Rectal smooth muscle tissue (tissue), 1 donor: ENCODE measurements at regions not wholly inside any gene's neighbourhood (a gene's known extent, or its start where the extent isn't known, plus 50 kb on each side); places are given as distances from the start of the nearest gene placed in this dataset.
"Not testable (repeated sequence)": the region's sequence is repeated elsewhere in the genome, so short reads cannot be mapped to it uniquely, and the experiment has no call there.

Experiments
- H3K27ac ChIP-seq: one replicate; pipeline ENCODE4 v1.7.0; 2013; ENCODE audit warnings: low read depth, low read length, inconsistent platforms
- H3K27me3 ChIP-seq: one replicate; pipeline ENCODE4 v1.7.0; 2013; ENCODE audit warnings: low read length; ENCODE audit not compliant: control insufficient read depth, insufficient read depth
- H3K36me3 ChIP-seq: one replicate; pipeline ENCODE4 v1.7.0; 2013; ENCODE audit warnings: low read length; ENCODE audit not compliant: control insufficient read depth, insufficient read depth
- H3K4me1 ChIP-seq: one replicate; pipeline ENCODE4 v1.7.0; 2013; ENCODE audit warnings: low read length; ENCODE audit not compliant: control insufficient read depth, insufficient read depth
- H3K4me3 ChIP-seq: one replicate; pipeline ENCODE4 v1.7.0; 2013; ENCODE audit warnings: low read length
- H3K9ac ChIP-seq: one replicate; pipeline ENCODE4 v1.7.0; 2013; ENCODE audit warnings: low read length

- Histone ChIP-seq H3K27ac (no peak overlapping the region), H3K9ac (no peak overlapping the region), H3K4me3 (no peak overlapping the region), H3K27me3 (no peaks in the 10 kb centered on the region), H3K4me1 (no peaks in the 10 kb centered on the region), H3K36me3 (no peaks in the 10 kb centered on the region)
Measured at GRCh38 chrX:97876697-97877407, 993.1 kb downstream of the RPA4 start.

DNA sequence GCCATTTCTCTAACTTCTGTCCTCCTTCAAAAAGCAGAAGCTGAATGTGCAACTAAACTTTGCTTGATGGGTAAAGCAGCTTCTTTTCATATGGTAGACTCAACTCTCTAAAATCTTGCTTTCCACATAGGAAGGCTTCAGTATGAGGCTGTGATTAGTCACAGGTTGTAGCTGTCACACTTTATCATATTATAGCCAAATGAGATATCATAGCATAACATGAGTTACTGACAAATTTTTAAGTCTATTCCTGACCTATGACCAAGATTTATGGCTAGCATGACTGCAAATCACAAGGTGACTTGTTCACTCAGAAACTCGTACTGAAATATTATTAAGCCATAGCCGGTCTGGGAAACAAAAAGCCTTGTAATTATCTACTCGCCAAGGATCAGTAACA lies 998.6 kb downstream of the RPA4 start:
- H3K27ac ChIP-seq, result no peak overlapping the region
- no peaks in the 10 kb centered on the region for H3K36me3 ChIP-seq
- no peak overlapping the region for H3K9ac ChIP-seq
- H3K4me3 ChIP-seq, result no peak overlapping the region
- no peaks in the 10 kb centered on the region for H3K27me3 ChIP-seq
- no peaks in the 10 kb centered on the region for H3K4me1 ChIP-seq

DNA sequence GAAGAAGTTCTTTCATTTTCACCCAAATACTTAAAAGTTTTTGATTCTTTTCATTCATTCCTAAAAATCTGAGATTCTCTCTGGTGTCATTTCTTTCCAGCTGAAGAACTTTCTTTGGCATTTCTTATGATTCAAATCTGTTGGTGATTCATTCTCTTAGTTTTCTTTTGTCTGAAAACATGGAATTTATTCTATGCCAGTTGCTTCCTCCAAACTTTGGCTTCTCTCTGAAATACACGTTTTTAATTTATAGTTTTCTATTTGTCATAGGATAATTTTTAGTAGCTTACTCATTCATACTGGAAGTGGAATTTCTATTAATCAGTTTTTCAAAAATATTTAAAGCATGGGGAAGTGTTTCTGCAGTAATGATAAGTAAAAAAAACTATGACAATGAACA lies 1012.0 kb downstream of the RPA4 start:
- H3K36me3 ChIP-seq, result no peaks in the 10 kb centered on the region
- no peak overlapping the region for H3K9ac ChIP-seq
- no peaks in the 10 kb centered on the region for H3K27me3 ChIP-seq
- H3K4me1 ChIP-seq, result no peaks in the 10 kb centered on the region
- H3K4me3 ChIP-seq, result no peak overlapping the region
- H3K27ac ChIP-seq, result no peak overlapping the region

GRCh38 chrX:97897998-97898397 lies 1014.3 kb downstream of the RPA4 start:
- H3K27me3 ChIP-seq, result no peaks in the 10 kb centered on the region
- no peak overlapping the region for H3K27ac ChIP-seq
- H3K9ac ChIP-seq, result no peak overlapping the region
- no peaks in the 10 kb centered on the region for H3K4me1 ChIP-seq
- H3K4me3 ChIP-seq, result no peak overlapping the region
- H3K36me3 ChIP-seq, result no peaks in the 10 kb centered on the region

GRCh38 chrX:97898798-97899197 lies 1015.1 kb downstream of the RPA4 start:
- H3K36me3 ChIP-seq, result no peaks in the 10 kb centered on the region
- no peak overlapping the region for H3K4me3 ChIP-seq
- H3K27me3 ChIP-seq, result no peaks in the 10 kb centered on the region

GRCh38 chrX:97907791-97908190 lies 1024.1 kb downstream of the RPA4 start:
- H3K27ac ChIP-seq, result no peak overlapping the region
- no peaks in the 10 kb centered on the region for H3K36me3 ChIP-seq
- H3K4me1 ChIP-seq, result no peaks in the 10 kb centered on the region
- no peak overlapping the region for H3K4me3 ChIP-seq
- H3K27me3 ChIP-seq, result no peaks in the 10 kb centered on the region
- H3K9ac ChIP-seq, result no peak overlapping the region

More at GRCh38 chrX:97898798-97899197, 1015.1 kb downstream of the RPA4 start:
- no peak overlapping the region for H3K27ac ChIP-seq
- no peak overlapping the region for H3K9ac ChIP-seq
- H3K4me1 ChIP-seq, result no peaks in the 10 kb centered on the region

GRCh38 chrX:97909245-97909644 lies 1025.5 kb downstream of the RPA4 start:
- H3K4me1 ChIP-seq, result no peaks in the 10 kb centered on the region
- H3K27me3 ChIP-seq, result no peaks in the 10 kb centered on the region
- H3K4me3 ChIP-seq, result no peak overlapping the region
- H3K27ac ChIP-seq, result no peak overlapping the region
- no peaks in the 10 kb centered on the region for H3K36me3 ChIP-seq
- H3K9ac ChIP-seq, result no peak overlapping the region

GRCh38 chrX:97915390-97915789 lies 1031.7 kb downstream of the RPA4 start:
- not testable (repeated sequence) for H3K4me3 ChIP-seq, H3K4me1 ChIP-seq, H3K27ac ChIP-seq, H3K27me3 ChIP-seq, H3K9ac ChIP-seq, H3K36me3 ChIP-seq

- H3K27me3 ChIP-seq, H3K4me3 ChIP-seq, H3K9ac ChIP-seq, H3K36me3 ChIP-seq, H3K4me1 ChIP-seq, H3K27ac ChIP-seq: not testable (repeated sequence)
Measured at GRCh38 chrX:97921223-97921622, 1037.5 kb downstream of the RPA4 start.

DNA sequence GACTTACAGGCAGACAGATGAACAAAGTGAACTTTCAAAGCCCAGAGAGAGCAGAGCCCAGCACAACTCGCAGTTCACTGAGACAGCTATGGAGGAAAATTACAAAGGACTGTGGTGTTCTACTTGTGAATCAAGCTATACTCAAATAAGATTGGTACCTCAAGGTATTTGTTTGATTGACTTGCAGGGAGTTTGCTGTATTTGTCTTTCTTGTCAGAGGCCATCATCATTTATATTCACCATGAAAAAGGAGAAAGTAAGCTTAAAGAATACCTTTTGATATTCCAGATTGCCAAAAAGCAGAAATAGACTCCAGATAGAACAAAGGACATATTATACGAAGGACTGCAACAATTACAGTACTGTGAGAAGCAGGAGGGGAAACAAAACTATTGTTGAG lies 1047.9 kb downstream of the RPA4 start:
- Histone ChIP-seq H3K4me3 (no peak overlapping the region), H3K27ac (no peak overlapping the region), H3K27me3 (no peaks in the 10 kb centered on the region), H3K9ac (no peak overlapping the region), H3K4me1 (no peaks in the 10 kb centered on the region), H3K36me3 (no peaks in the 10 kb centered on the region)

GRCh38 chrX:97936296-97936695 lies 1052.6 kb downstream of the RPA4 start:
- H3K36me3 ChIP-seq, result no peaks in the 10 kb centered on the region
- no peak overlapping the region for H3K4me3 ChIP-seq
- H3K4me1 ChIP-seq, result no peaks in the 10 kb centered on the region
- H3K27me3 ChIP-seq, result no peaks in the 10 kb centered on the region
- H3K9ac ChIP-seq, result no peak overlapping the region
- H3K27ac ChIP-seq, result no peak overlapping the region

- Histone ChIP-seq H3K9ac (no peak overlapping the region), H3K27ac (no peak overlapping the region), H3K36me3 (no peaks in the 10 kb centered on the region), H3K27me3 (no peaks in the 10 kb centered on the region), H3K4me1 (no peaks in the 10 kb centered on the region), H3K4me3 (no peak overlapping the region)
Measured at GRCh38 chrX:97938706-97939105, 1055.0 kb downstream of the RPA4 start.

- Histone ChIP-seq H3K9ac (no peak overlapping the region), H3K4me1 (no peaks in the 10 kb centered on the region), H3K36me3 (no peaks in the 10 kb centered on the region), H3K27ac (no peak overlapping the region), H3K27me3 (no peaks in the 10 kb centered on the region), H3K4me3 (no peak overlapping the region)
Measured at GRCh38 chrX:97968376-97969163, 1084.9 kb downstream of the RPA4 start.
